HG03280 (cell line): ENCODE measurements at regions not wholly inside any gene's neighbourhood (a gene's known extent, or its start where the extent isn't known, plus 50 kb on each side); places are given as distances from the start of the nearest gene placed in this dataset.

Source experiments
- ATAC-seq: cut with Tn5 transposase; IDR thresholded peaks from one replicate; pipeline ENCODE4 v1.9.1; 2021; ENCODE audit warnings: mild to moderate bottlenecking, moderate library complexity; ENCODE audit not compliant: unreplicated experiment

- ATAC-seq = no peak
Measured at GRCh38 chr20:40806929-40807820, 118.1 kb upstream of the MAFB start.

- no peak for ATAC-seq
Measured at GRCh38 chr20:40807821-40808170, 118.8 kb upstream of the MAFB start.

DNA sequence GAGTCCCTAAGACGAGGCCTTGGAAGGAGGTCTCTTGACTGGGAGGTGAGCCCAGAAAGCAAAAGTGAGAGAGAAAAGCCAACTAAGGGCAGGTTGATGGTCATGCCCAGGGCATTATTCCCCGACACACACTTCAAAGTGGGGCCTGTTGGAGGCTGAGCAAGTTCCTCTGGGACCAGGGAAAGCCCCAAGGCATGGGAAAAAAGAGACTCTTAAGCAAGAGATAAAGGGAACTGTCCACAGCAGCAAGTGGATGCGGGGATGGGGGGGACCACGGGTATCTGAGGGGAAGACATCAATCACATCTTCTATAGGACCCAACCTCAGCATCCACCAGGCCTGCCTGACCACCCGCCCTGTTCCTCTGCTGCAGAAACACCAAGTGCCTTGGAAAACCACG, 119.9 kb upstream of the MAFB start:
- ATAC-seq = no peak

DNA sequence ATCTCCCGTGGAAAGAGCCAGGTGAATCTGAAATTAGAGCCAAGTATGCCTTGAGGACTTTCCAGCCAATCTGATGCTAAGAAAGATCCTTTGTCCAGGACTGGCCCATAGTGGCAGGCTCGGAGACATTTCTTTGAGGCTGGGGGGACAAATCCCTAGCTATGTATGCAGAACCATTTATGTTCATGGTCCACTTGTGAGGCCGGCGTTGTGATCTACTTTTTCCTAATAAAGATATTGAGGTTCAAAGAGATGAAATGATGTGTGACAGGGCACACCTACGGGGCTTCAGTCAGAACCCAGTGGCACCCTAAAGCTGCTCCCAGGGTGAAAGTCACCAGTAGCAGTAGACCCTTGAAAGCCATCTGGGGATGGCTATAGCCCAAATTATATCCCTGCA, 120.3 kb upstream of the MAFB start:
- ATAC-seq = no peak

- ATAC-seq = no peak
Measured at GRCh38 chr20:40810332-40811000, 121.4 kb upstream of the MAFB start.

DNA sequence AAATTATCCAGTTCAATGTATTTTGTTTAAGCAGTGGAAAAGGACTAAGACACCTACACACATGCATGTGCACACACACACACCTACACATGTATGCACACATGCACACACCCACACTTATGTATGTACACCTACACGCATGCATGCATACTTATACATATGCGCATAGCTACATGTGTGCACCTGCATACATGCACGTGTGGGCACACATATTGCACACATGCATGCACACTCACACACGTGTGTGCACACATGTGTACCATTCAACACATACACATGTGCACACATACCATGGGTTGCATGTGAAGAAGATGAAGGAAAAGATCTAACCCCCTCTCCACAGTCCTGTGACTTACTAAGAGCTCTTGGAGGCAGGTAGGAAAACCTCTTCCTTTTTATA, 122.0 kb upstream of the MAFB start:
- no peak for ATAC-seq

GRCh38 chr20:40811660-40812414, 122.8 kb upstream of the MAFB start:
- no peak for ATAC-seq

DNA sequence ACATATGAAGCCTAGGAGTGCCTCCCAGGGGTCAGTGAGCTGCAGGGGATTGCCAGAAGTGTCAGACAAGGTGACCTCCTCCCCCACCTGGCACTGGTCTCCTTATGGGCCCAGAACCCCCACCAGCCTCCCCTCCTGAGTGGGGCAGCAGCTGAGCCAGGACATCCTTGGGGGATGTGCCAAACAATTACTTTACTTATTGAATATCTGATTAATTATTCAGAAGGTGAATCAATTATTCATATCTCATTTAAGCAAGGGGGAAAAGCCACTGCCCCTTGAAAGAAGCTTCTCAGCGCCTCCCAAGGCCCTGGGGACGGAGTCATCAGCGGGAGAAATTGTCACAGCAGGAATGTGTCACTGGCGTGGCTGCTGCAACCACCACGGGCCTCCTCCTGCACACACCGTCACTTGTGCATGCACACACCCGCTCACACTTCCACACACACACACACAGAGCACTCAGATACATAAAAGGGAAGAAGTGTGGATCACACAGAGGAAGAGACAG, 123.4 kb upstream of the MAFB start:
- no peak for ATAC-seq

GRCh38 chr20:40813029-40813431, 124.0 kb upstream of the MAFB start:
- no peak for ATAC-seq

DNA sequence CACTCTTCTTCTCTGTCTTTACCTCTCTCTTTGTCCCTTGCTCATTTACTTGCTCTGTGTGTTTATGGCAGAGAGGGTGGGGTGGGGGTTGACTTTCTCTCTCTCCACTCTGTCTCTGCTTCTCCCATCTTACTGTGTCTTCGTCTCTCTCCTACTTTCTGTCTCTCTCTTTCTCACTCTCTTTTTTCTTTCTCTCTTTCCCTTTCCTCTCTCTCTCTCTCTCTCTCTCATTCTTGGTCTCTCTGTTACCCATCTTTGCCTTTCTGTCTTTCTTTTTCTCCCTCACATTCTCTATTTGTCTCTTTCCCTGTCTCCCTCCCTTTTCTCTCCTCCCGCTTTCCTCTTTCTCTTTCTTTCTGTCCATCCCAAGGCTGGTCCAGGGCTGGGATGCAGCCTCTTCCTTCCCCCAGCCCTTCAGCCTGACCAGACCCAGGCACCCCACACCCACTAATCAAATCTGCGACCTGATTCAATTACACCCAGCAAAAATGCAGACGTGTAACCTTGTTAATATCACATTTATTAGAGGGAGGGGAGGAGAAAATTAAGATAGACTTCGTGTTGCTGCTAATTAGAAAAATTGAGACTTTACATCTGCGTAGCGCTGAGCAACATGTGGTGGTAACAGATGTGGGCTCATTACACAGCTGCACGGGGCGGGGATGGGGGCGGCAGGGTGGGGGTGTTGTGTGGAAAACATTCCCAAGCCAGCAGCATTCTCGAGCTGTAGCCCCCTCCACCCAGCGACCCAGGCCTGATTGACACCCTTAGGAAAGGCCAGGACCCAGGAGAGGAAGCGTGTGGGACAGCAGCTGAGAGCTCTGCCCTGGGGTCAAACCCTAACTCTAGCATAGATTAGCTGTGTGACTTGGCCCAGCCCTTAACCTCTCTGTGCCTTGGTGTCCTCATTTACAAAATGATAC, 124.9 kb upstream of the MAFB start:
- ATAC-seq = no peak

DNA sequence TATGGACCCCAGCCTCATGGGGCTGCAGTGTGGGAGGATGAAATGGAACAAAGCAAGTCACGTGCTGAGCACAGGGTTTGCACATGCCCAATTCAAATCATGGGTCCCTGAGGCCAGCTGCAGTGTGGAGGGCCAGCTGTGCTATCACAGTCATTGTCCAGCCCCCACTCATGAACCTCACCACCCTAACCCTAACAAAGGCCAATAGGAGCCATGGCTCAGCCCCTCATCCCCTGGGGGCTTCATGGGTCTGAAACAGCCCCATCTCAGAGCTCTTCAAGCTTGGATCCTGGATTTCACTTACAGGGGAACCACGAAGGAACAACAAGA, 125.6 kb upstream of the MAFB start:
- no peak for ATAC-seq

DNA sequence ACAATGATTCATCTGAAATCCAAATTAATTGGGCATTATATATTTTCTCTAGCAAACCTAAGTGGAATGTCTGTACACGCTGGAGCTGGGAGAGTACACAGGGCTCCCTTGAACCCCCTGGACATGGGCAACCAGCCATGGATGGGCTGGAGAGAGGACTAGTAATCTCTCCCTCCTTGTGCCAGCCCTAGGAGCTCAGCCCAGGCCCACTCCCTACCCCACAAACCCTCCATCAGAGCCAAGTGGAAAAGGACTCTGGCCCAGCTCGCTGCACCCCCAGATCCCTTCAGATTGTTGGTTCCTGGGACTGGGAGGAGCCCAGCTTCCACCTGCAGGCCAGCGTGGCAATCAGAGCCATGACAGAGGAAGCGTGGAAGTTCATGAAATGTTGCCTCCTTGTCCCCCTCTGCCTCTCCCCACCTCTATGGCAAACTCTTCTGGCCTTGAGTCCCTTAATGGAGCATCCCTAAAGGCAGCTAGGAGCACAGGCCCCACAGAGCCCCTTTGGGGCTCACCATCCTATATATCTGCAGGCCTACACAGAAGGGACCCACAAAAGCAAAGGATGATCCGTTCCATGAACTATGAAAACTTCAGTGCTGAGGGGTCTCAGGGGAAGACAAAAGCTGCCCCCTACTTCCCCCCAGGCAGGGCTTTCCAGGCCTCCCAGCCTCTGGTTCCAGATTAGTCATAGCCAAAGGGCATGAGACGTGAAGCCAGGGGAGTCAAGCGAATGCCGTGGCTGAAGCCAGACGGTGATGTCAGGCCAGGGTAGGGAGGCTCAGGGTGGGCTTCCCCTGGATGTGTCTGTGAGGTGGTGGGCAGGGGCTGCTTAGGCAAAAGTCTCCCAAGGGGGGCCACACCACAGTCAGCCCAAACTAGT, 126.4 kb upstream of the MAFB start:
- ATAC-seq = no peak

DNA sequence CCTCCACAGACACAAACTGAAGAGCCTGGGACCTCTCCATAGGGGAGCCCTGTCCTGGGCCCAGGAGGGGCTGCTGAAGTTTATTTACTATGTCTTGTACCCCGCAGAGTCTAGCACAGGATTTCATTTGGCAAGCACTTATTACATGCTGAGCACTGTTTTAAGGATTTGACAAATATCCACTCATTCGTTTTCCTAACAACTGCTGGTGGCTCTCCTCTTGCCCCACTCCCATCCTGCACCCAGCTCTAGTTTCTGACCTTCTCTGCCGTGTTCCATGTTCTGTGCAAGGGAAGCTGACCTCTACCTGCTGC, 127.0 kb upstream of the MAFB start:
- ATAC-seq = no peak

DNA sequence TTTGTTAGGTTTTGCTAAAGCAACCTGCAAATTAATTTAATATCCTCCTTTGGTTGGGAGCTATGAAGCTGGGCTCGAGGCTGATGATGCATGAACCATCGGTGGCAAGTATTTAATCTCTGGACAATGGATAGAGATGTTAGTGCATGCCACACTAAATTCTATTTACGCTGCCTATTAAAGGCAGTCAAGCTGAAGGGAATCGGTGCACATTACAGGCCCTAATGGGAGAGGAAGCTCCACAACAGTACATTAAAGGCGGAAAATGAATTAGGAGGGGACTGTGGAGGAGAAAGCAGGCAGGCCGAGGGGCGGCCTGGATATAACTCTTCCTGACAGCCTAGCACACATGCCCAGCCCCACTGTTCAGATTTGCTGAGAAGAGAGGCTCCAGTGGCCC, 132.4 kb upstream of the MAFB start:
- no peak for ATAC-seq

- ATAC-seq = no peak
Measured at GRCh38 chr20:40826699-40827098, 137.7 kb upstream of the MAFB start.

GRCh38 chr20:40835321-40835720, 146.3 kb upstream of the MAFB start:
- ATAC-seq = no peak

DNA sequence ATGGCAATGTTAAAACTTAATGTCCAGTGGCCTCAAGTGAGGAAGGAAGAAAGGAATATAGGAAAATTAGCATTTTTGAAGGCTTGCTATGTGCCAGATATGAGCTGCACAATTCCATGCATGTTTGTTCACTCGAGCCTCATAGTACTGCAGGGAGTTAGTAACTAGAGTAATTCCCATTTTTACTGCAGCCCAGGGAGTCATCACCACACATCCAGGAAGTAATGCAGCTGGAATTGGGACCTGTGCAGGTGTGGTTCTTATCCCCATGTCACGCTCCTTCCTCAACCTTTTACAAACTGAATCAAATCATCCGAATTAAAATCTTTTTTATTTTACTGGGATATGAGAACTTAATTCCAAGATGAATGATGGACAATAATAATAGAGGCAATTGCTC, 149.5 kb upstream of the MAFB start:
- ATAC-seq = no peak

- ATAC-seq = no peak
Measured at GRCh38 chr20:40843251-40843650, 154.2 kb upstream of the MAFB start.

DNA sequence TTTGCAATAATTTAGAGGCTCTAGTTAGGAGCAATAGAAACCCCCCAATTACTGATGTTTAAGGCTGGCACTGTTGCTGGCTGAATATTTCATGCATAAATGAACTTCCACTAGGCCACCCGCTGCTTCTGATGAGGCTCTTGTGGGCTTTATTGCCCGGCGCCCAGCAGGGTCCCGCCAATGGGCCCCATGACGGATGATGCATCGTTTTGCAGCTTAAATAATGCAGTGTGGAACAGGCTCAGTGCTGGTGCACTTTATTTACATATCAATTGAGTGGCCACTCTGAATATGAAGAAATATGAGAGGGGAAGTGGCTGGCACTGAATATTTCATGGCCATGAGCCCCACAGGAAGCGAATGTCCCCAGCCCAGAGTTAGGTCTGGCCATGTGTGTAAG, 155.3 kb upstream of the MAFB start:
- ATAC-seq = no peak

- no peak for ATAC-seq
Measured at GRCh38 chr20:40848096-40848495, 159.1 kb upstream of the MAFB start.
